ENCODE measurements at regions not wholly inside any gene's neighbourhood (a gene's known extent, or its start where the extent isn't known, plus 50 kb on each side); places are given as distances from the start of the nearest gene placed in this dataset.
"Not testable (repeated sequence)": the region's sequence is repeated elsewhere in the genome, so short reads cannot be mapped to it uniquely, and the experiment has no call there.

DNA sequence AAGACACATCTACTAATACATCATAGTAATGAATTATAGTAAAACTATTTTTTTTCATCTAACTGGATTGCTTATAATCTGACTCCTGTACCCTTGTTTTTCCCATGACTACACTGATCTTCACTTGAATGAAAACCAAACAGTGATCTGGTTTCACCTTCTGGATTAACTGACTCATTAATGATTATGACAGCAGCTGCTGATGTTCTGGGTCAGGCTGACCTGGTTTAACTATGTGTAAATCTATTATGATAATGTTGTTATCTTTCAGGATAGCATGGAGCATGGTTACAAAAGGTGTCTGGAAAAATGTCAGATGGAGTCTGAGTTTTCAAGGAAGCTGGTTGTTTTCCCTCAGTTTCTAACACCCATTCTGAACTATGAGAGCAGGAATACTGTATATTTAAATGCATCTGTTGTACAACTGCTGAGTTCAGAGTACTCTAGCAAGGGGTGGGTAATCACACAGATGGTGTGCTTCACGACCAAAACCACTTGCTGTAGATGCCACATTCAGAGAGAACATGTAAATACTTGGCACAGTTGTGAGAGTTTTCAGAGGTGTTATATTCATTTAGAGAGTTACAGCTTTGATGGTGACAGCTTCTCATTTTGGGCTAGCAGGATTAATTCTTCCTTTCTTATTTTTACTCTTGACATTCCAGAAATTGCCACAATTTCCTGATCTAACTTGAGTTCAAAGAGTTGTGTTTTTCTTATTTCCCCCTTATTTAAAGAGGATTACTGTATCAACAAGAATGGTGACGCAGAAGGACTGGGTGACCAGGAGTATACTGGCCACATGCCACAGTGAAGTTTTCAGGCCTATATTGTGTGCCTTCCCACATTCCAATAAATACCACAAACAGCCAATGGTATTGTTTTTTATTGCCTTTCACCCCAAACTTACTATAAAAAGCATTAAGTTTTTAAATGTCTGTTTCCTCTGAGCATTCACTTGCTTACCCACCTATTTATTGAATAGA lies 249.7 kb upstream of the TET2 start:
- DNase-seq (ENCODE audit: low spot score), result no peak

DNA sequence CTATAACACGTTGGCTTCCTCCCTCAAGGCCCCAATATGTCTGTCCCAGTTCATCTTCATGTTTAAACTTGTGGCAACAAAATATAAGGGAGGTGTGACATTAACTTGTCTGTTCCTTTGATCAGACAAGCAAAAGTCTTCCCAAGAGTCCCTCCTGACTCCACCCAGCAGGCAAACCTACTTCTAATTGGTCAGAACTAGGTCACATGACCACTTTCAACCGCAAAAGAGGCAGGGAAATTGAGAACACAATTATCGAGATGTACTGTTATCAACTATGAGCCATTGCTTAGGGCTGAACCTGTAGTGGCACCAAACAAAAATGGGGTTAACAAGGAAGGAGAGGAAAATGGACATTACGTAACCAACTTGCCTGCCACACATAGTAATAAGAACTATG lies 246.8 kb upstream of the TET2 start:
- no peak for DNase-seq (ENCODE audit: low spot score)

DNA sequence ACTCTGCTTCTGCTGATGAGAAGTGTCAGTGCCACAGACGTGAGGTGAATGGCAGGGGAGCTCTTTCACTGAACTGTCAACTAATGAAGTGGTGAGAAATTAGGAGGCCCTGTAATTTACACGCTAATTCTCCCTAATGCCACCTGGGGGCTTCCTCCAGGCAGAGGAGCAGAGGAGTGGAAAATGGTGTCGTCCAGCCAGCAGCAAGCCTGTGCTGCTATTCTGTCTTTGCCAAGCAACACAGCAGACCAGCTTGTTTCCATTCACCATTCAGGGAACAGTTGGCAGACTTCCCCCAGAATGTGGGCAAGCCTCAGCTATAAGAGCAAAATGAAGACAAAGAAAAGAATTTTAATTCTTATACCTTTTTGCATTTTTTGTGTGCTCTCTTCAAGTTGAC lies 245.2 kb upstream of the TET2 start:
- DNase-seq (ENCODE audit: low spot score), result peak; percentile 9

DNA sequence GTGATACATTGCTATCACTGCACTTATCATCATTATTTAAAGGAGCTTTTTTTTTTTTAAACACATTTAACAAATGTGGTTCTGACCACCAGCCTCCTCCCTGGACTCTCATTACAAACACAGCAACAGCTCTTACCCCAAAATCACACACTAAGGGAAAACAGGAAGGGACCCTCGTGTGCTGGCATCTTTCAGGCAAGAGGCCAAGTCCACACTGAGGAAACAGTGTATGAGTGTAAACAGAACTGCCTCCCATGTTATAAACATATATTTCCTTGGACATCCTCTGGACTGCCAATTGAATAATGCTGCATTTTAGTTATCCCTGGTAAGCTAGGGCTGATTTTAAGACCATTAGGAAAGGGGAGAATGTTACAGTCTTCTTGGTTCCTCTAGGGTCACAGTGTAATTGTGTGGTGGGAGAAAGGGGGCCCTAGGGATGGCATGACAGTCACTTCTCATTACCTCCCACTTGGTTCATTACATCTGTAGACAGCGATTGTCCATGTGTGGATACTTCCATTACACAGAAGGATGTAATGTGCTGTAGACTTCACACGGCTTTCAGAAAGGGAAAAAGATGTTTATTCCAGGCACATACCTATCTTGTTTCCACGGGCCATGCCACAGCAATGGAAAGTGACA lies 244.6 kb upstream of the TET2 start:
- no peak for DNase-seq (ENCODE audit: low spot score)

DNA sequence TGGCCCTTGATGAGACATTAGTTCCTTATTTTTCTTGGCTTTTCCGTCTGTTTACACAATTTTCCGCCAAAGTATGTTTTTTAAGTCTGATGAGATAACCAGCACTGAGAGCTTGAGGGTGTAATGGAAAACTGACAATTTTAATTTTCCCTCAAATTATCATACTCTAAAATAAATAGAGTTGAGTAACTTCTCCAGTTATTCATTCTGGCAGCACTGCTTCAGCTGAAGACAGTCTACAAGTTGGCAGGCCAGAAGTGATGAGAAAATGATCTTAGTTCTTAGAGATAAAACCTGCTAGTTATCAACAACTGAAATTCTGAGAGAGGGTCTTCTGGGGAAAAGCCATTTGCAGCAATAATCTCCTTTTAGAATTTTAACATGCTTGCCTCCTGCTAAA lies 241.6 kb upstream of the TET2 start:
- no peak for DNase-seq (ENCODE audit: low spot score)

DNA sequence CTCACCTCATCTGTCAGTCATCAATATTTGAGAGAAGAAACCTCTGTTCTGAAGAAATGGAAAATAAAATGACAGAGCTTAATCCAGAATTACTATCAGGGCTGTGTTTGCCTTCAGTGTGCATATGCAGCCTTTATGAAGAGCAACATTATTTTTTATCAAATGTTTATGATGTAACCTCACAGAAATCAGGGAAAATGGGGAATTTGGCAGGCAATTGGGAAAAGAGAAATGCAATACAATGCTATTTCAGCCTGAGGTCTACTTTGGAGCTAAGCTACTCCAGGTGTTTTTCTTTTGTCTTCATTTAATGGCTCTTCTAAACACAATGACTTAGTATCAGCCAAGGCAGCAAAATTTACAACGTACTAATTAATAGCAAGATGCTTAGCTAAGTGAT lies 241.1 kb upstream of the TET2 start:
- no peak for DNase-seq (ENCODE audit: low spot score)

DNA sequence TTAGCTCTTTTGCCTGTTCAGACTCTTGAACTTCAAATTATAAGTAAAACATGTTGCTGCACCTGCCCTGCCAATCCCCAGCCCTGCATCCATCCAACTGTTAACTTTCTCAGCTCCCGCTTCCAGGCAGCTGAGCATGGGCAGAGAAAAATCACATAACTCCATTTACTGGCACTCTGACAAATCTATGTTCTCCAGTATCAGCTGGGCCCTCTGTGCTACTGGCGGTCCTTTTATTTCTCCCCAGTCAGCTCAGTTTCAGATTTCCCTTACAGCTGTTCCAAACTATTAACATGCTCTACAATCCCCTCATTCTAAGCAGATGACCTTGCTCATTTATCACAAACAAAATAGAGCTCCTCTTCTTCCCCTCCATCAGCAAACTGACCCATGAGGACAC lies 240.4 kb upstream of the TET2 start:
- DNase-seq (ENCODE audit: low spot score), result no peak

DNA sequence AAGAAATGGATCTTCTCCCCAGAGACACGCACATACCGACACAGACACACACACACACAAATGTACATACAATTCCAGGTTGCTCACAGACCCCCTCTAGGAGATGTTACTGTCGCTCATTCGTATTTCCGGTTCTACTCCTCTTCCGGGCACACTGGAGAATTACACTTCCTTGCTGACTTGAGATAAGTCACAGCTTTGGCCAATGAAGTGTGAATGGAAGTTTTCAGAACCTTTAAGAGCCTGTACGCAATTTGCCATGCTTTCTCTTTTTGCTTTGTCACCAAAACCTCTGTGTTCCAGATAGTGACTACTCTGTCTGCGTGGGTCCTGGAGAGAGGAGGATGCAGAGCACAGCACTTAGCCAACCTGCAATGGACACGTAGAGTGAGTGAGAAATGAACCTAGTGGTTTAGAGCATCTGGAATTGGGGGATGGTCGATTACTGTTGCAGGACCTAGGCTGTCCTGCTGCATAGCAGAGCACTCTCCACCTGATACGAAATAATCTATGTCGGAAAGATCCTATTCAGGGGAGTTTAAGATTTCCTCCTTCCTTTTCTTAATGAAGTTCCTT lies 239.5 kb upstream of the TET2 start:
- no peak for DNase-seq (ENCODE audit: low spot score)

DNA sequence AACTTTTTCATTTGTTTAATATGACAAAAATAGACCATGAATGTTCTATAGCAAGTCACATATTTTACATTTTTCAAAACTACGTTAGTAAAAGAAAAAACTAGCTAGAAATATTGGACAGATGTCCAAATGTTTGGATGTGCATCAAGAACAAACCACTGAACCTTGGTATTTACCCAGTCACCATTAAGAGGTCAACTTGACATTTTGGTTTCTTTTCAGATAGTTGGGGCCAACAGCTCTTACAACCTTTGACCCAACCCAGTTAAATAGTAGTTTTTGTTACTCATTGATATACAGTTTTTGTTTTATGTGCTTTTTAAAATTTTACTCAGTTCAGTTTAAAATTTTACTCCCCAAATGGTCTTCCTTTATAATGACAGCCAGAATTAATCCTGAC lies 238.7 kb upstream of the TET2 start:
- DNase-seq (ENCODE audit: low spot score), result no peak

DNA sequence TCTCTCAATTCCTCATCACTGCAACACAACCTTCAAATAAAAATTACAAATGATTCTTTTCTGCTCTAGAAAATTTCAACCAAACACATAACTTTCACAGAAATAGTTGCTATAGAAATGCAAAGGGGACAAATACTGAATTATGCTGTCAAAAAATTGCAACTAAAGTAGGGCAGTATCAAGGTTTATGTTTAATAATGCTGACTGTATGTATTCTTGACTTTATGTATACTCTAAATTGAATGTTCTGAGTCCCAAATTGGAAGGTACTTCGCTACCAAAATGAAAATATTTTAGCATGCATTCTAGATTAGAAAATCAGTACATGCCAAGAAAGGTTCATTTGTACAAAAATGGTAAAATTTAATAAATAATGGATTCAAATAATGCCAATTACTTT lies 237.3 kb upstream of the TET2 start:
- DNase-seq (ENCODE audit: low spot score), result no peak

DNA sequence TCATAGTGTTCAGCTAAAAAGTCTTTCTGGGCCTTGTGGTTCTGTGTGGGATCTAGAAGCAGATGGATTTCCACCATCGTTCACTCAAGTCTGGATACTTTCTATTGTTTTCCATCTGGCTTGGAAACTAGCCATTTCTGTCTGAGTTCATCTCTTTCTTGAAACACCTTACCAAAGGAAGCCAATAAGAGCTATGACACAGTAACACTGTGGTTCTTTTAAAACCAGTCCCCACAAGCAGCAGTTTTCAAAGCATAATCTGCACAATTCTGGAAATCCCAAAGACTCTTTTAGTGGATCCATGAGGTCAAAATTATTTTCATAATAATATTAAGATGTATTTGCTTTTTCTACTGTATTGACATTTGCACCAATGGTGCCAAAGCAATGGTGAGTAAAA lies 234.2 kb upstream of the TET2 start:
- no peak for DNase-seq (ENCODE audit: low spot score)

DNA sequence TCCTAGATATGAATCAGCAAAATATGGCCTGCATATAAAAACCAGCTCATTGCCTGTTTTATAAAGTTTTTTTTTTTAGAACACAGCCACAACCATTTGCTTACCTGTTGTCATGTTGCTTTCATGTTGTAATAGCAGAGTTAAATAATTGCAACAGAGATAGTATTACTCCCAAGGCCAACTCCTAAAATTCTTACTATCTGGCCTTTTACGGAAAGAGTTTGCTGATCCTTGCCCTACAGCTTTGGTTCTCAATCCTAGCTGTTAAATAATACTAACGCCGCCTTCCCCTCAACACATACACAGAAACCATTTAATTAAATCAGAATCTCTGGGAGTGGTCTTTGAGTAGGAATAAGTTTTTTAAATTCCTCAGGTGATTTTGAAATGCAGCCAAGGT lies 231.3 kb upstream of the TET2 start:
- DNase-seq (ENCODE audit: low spot score), result no peak

DNA sequence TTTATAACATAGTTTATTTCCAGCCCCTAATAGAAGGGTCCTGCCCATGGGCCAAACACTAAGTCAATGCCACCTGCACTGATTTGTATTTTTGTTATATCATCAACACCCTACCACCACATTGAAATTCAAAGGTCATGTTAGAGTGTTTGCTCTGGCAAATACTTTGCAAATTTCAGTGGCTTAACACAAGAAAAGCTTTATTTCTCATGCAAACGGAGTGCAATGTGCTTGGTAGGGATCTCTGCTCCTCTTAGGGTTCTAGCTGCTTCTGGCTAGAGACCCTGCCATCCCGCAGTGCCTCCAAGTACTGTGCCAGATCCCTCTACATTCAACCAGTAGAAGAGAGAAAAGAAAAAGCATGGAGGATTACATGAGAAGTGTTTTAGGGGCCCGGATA lies 230.8 kb upstream of the TET2 start:
- DNase-seq (ENCODE audit: low spot score), result no peak

DNA sequence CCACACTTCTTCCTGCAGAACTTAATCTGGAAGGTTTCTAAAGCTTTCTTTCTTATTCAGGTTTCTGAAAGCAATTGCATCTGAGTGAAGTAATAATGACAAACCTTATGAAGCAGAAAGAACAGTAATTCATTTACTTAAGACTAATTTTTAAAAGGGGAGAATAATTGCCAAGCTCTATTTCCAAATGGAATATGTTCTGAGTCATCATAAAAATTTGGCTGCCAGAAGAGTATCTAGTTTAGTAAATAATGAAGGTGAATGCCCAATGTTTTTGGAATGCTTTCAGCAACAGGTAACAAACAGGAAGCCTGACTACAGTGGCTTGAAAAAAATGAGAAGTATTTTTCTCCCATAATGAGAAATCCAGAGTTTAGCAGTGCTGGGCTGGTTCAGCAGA lies 227.3 kb upstream of the TET2 start:
- DNase-seq (ENCODE audit: low spot score), result no peak

DNA sequence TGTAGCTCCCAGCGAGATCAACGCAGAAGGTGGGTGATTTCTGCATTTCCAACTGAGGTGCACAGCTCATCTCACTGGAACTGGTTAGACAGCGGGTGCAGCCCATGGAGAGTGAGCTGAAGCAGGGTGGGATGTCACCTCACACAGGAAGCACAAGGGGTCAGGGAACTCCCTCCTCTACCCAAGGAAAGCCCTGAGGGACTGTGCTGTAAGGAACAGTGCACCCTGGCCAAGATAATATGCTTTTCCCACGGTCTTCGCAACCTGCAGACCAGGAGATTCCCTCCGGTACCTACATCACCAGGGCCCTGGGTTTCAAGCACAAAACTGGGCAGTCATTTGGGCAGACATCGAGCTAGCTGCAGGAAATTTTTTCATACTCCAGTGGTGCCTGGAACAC lies 216.4 kb upstream of the TET2 start:
- DNase-seq (ENCODE audit: low spot score), result no peak

DNA sequence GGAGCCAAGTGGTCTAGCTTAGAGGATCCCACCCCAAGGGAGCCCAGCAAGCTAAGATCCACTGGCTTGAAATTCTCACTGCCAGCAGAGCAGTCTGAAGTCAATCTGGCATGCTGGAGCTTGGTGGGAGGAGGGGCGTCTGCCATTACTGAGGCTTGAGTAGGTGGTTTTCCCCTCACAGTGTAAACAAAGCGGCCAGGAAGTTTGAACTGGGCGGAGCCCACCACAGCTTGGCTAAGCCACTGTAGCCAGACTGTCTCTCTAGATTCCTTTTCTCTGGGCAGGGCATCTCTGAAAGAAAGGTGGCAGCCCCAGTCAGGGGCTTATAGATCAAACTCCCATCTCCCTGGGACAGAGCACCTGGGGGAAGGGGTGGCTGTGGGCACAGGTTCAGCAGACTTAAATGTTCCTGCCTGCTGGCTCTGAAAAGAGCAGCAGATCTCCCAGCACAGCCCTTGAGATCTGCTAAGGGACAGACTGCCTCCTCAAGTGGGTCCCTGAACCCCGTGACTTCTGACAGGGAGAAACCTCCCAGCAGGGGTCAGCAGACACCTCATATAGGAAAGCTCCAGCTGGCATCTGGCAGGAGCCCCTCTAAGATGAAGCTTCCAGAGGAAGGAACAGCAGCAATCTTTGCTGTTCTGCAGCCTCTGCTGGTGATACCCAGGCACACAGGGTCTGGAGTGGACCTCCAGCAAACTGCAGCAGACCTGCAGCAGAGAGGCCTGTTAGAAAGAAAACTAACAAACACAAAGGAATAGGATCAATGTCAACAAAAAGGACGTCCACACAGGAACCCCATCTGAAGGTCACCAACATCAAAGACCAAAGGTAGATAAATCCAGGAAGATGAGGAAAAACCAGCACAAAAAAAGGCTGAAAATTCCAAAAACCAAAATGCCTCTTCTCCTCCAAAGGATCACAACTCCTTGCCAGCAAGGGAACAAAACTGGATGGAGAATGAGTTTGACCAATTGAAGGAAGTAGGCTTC lies 215.6 kb upstream of the TET2 start:
- not testable (repeated sequence) for DNase-seq (ENCODE audit: low spot score)

DNA sequence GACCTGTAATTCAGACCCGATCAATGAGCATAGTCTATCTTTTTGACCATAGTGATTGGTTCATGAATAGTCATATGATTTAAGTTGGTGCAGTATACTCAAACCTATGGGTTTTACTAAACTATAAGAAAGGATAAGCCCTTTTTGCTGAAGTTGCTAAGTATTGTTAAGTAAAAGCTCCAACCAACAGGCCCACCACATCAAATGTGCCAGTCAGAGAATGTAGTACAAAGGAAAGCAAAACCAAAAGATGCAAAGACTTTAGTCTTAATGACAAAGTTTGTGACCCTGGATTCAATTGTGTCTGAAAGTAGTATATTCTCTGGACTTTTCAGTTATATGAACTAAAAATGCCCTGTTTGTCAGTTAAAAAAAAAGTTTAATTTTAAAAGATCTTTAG lies 208.1 kb upstream of the TET2 start:
- no peak for DNase-seq (ENCODE audit: low spot score)

DNA sequence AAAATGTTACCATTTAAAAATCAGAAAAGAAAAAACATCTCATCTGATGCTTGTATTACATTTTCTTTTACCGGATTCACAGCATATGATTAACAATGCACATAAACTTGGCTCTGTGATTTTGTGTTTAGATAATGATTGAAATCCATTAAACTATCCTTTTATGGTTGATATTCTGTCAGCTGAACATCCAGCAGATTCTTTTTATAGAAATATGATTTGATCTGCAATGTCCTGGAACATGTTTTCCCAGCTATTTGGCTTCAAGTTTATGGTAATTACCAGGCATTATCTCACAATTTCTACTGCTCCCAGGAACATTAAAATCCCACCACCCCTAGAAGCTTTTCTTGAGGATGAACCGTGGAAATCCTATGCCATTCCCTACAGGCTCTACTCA lies 205.7 kb upstream of the TET2 start:
- DNase-seq (ENCODE audit: low spot score), result peak; percentile 9

DNA sequence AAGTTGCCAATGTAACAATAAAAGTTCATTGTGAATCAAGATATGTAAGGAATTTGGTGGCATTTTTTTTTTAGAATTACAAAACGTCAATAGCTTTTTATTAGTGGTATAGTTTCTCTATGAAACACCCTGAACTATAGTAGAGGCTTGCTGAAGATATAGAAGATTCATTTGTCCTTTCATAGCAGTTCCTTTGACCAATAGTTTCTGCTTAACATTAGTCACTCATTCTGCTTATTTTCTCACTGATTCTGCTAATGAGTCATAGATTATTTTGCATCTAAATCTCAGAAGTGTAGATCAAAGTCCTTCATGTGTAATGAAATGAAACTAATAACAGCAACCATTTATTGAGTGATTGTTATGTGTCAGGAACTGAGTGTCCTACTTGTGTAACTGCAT lies 205.0 kb upstream of the TET2 start:
- peak; percentile 84 for DNase-seq (ENCODE audit: low spot score)

DNA sequence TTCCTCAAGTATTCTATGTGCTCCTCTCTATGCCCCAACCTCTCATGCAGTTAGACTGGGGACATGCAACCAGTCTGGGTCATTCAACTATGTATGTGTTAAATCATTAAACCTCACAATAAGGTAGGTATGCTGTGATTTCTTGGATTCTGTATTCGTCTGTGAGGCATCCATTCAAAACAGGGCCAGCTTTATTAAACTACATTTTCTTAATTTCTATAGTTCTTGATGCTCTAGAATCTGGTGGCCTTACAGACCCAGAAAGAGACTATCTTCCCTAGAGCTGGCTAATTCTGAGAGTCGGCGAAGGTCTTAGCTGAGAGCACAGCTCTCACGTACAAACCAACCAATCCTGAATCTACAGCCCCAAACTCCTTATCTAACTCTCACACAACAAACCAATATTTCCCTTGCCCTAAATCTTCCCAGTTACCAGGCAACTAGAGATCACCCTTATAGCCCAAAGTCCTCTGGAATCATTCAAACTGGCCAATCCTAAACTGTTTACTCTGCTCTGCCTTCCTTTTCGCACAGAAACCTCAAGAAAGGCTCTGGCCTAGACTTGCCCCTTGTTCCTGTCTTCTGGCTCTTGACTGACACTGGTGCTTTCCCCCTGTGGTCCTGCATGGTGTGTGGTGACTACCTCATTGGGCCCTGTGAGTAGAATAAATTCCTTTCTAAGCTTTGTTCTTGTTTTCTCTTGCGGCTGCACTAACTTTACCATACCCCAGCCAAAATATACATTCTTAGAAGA lies 203.5 kb upstream of the TET2 start:
- no peak for DNase-seq (ENCODE audit: low spot score)

DNA sequence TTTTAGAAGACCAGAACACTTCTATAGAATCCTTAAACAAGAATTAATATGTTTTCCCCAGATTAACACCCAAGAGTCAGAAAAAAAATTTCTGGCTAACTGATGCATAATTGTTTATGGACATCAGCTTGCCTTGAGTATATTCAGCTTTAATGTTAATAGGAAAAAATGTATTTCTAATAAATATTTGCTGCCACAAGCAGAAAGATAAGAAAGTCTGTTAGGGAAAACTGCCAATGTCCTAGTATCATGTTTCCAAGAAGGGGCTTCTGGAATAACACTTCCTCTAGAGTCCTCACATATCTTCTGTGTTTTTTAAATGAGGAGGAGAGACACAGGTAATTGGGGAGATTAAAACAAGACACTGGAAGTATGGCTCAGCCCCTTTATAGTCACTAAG lies 202.1 kb upstream of the TET2 start:
- no peak for DNase-seq (ENCODE audit: low spot score)

All from COLO829 (cell line).